ENCODE measurements at regions not wholly inside any gene's neighbourhood (a gene's known extent, or its start where the extent isn't known, plus 50 kb on each side); places are given as distances from the start of the nearest gene placed in this dataset.

- TF ChIP-seq, protein P1, sequence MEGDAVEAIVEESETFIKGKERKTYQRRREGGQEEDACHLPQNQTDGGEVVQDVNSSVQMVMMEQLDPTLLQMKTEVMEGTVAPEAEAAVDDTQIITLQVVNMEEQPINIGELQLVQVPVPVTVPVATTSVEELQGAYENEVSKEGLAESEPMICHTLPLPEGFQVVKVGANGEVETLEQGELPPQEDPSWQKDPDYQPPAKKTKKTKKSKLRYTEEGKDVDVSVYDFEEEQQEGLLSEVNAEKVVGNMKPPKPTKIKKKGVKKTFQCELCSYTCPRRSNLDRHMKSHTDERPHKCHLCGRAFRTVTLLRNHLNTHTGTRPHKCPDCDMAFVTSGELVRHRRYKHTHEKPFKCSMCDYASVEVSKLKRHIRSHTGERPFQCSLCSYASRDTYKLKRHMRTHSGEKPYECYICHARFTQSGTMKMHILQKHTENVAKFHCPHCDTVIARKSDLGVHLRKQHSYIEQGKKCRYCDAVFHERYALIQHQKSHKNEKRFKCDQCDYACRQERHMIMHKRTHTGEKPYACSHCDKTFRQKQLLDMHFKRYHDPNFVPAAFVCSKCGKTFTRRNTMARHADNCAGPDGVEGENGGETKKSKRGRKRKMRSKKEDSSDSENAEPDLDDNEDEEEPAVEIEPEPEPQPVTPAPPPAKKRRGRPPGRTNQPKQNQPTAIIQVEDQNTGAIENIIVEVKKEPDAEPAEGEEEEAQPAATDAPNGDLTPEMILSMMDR (conservative IDR thresholded peaks at IDR 0.05), result no peak
Observed at GRCh38 chr7:369476-370258, 79.7 kb downstream of the FOXL3 start.

GRCh38 chr7:370259-370625 is 80.3 kb downstream of the FOXL3 start:
- no peak overlapping the region for H3K27ac ChIP-seq
- TF ChIP-seq, protein P1 (conservative IDR thresholded peaks at IDR 0.05), result no peak

More at GRCh38 chr7:369476-370258, 79.7 kb downstream of the FOXL3 start:
- no peak overlapping the region for H3K27ac ChIP-seq

GRCh38 chr7:370775-371118 is 80.8 kb downstream of the FOXL3 start:
- TF ChIP-seq, protein P1 (conservative IDR thresholded peaks at IDR 0.05), result no peak
- H3K27ac ChIP-seq, result no peak overlapping the region

DNA sequence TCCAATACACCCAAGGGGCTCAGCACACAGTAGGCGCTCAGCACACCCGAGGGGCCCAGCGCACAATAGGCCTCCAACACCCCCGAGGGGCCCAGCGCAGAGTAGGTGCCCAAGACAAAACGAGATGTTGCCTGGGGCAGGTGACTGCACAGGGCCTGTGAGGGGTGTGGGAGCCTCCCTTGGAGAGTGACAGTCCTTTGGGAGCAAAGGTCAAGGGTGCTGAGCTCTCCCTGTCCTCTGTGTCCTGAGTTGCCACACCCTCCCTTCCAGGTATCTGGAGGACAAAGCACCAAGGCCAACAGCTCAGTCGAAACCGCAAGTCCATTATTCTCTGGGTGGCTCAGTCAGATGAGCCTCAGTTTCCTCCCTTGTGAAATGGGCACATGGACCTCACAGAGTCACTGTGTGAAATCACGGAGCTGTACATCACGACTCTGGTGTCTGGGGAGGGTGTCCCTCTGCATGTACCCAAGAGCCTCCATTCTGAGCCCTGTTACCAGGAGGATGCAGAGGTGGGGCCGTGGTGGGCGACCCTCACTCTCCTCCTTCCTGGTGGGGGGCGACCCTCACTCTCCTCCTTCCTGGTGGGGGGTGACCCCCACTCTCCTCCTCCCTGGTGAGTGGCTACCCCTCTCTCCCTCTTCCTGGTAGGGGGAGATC is 81.3 kb downstream of the FOXL3 start:
- H3K27ac ChIP-seq, result no peak overlapping the region
- TF ChIP-seq, protein P1 (conservative IDR thresholded peaks at IDR 0.05), result no peak

DNA sequence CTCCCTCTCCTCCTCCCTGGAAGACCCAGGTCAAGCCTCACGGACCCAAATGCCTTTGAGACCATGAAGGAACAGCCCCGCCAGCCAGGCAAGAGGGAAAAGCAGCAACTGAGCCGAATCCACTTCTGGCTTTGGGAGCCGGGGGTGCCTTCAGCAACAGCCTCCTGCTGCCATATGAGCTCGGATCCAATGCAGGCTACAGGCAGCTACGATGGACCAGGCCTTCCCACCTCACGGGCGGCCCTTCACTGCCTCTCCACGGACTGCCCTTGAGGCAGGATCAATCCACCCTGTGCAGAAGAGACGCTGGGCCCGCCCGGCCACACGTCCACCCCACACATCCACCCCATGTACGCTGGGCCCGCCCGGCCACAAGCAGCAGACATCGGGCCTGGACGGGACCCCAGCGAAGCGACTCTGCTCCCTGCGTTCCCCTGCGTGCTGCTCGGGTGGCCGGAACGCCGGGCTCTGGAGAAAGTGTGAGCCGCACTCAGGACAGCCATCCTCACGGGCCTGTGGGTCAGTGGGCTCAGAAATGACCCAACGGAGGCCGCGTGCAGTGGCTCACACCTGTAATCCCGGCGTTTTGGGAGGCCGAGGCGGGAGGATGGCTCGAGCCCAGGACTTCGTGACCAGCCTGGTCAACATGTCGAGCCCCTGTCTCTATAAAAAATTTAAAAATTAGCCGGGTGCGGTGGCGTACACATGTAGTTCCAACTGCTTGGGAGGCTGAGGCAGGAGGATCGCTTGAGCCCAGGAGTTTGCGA is 82.0 kb downstream of the FOXL3 start:
- no peak overlapping the region for H3K27ac ChIP-seq
- TF ChIP-seq, protein P1 (conservative IDR thresholded peaks at IDR 0.05), result no peak

GRCh38 chr7:372546-372931 is 82.6 kb downstream of the FOXL3 start:
- TF ChIP-seq, protein P1 (conservative IDR thresholded peaks at IDR 0.05), result no peak
- no peak overlapping the region for H3K27ac ChIP-seq
